Small intestine (tissue), 7 donors: ENCODE measurements at regions not wholly inside any gene's neighbourhood (a gene's known extent, or its start where the extent isn't known, plus 50 kb on each side); places are given as distances from the start of the nearest gene placed in this dataset.

Experiments
- DNase-seq, 2 donors: peaks; one replicate each; pipeline versions ENCODE4 v3.0.0 to v3.0.0-alpha.2; 2013
- FAIRE-seq: peaks from 2 replicates; lab custom pipeline; 2012; peaks lifted over from hg19 to GRCh38; lab: Jason Lieb, UNC
- H3K27ac ChIP-seq, 3 donors: one replicate each; pipeline ENCODE4 v1.5.1; 2013; ENCODE audit warnings: low read length in 2 of 3, mild to moderate bottlenecking in 2 of 3, control low read depth in 1 of 3, inconsistent platforms in 1 of 3, low read depth in 1 of 3, moderate library complexity in 1 of 3
- H3K27me3 ChIP-seq, 3 donors: one replicate each; pipeline ENCODE4 v1.6.1; 2013; ENCODE audit warnings: low read length in 3 of 3, inconsistent platforms in 1 of 3; ENCODE audit not compliant: control insufficient read depth in 3 of 3, insufficient read depth in 3 of 3
- H3K36me3 ChIP-seq, 3 donors: one replicate each; pipeline ENCODE4 v1.6.1; 2013; ENCODE audit warnings: low read length in 3 of 3, inconsistent platforms in 1 of 3, low read depth in 1 of 3, mild to moderate bottlenecking in 1 of 3, moderate library complexity in 1 of 3; ENCODE audit not compliant: control insufficient read depth in 3 of 3, insufficient read depth in 2 of 3
- H3K4me1 ChIP-seq, 3 donors: one replicate each; pipeline ENCODE4 v1.6.1; 2013; ENCODE audit warnings: low read length in 2 of 3, inconsistent platforms in 1 of 3, low read depth in 1 of 3, mild to moderate bottlenecking in 1 of 3, moderate library complexity in 1 of 3; ENCODE audit not compliant: control insufficient read depth in 3 of 3, insufficient read depth in 2 of 3
- H3K4me3 ChIP-seq, 3 donors: one replicate each; pipeline ENCODE4 v1.5.1; 2013; ENCODE audit warnings: low read length in 3 of 3, control low read depth in 1 of 3, inconsistent platforms in 1 of 3, low read depth in 1 of 3, mild to moderate bottlenecking in 1 of 3, moderate library complexity in 1 of 3
- H3K9me3 ChIP-seq, 2 donors: one replicate each; pipeline ENCODE4 v1.6.1; 2013; ENCODE audit warnings: low read depth in 1 of 2, low read length in 1 of 2; ENCODE audit not compliant: control insufficient read depth in 2 of 2, insufficient read depth in 1 of 2
- WGBS, 3 donors: extraction: QIAGEN DNeasy Blood & Tissue Kit; methylation state at CpG; one replicate each; pipeline ENCODE4 v1.1.7; 2013; 5-methylcytosine and 5-hydroxymethylcytosine counted together
- donor health status: healthy with polysubstance abuse.
- donor health status: control.
- donor health status: control.
- donor health status: Bipolar disorder and iron deficiency.
- donor health status: healthy.

- H3K27me3 ChIP-seq, result no peaks in the 10 kb centered on the region
- no peak overlapping the region for H3K4me3 ChIP-seq
- FAIRE-seq, result no peak
- no peaks in the 10 kb centered on the region for H3K36me3 ChIP-seq
- no peak overlapping the region for H3K27ac ChIP-seq
- peaks cover 0 to 3% of the 10 kb centered on the region in 2 donors for H3K9me3 ChIP-seq
- no peaks in the 10 kb centered on the region for H3K4me1 ChIP-seq
- 47 to 58% (median 49%) methylated on average over 2 of the region's 2 CpGs for WGBS, 3 donors
- DNase-seq, result no peak
Observed at GRCh38 chr14:85088192-85088591, 441.8 kb upstream of the FLRT2 start.

GRCh38 chr14:85090681-85091080 is 439.3 kb upstream of the FLRT2 start:
- FAIRE-seq (no peak), DNase-seq (no peak)
- Histone ChIP-seq H3K27ac (no peak overlapping the region), H3K4me1 (no peaks in the 10 kb centered on the region), H3K4me3 (no peak overlapping the region), H3K36me3 (no peaks in the 10 kb centered on the region), H3K27me3 (no peaks in the 10 kb centered on the region), H3K9me3 (peaks cover 0 to 1% of the 10 kb centered on the region in 2 donors)
- WGBS, 3 donors, result 46 to 75% (median 58%) methylated on average over 2 of the region's 2 CpGs

GRCh38 chr14:85093631-85094330 is 436.2 kb upstream of the FLRT2 start:
- 74 to 80% (median 76%) methylated on average over 5 of the region's 5 CpGs for WGBS, 3 donors
- no peaks in the 10 kb centered on the region for H3K4me1 ChIP-seq
- no peak overlapping the region for H3K27ac ChIP-seq
- no peak overlapping the region for H3K4me3 ChIP-seq
- no peaks in the 10 kb centered on the region for H3K36me3 ChIP-seq
- FAIRE-seq (no peak), DNase-seq (no peak)
- no peaks in the 10 kb centered on the region for H3K27me3 ChIP-seq
- peaks cover 0 to 1% of the 10 kb centered on the region in 2 donors for H3K9me3 ChIP-seq

- H3K36me3 ChIP-seq, result no peaks in the 10 kb centered on the region
Observed at GRCh38 chr14:85102591-85102990, 427.4 kb upstream of the FLRT2 start.

GRCh38 chr14:85106506-85106905 is 423.4 kb upstream of the FLRT2 start:
- Histone ChIP-seq H3K9me3 (peaks cover 1 to 2% of the 10 kb centered on the region in 2 donors), H3K4me1 (no peaks in the 10 kb centered on the region), H3K27ac (no peak overlapping the region), H3K27me3 (no peaks in the 10 kb centered on the region), H3K36me3 (no peaks in the 10 kb centered on the region), H3K4me3 (no peak overlapping the region)
- 83 to 86% (median 86%) methylated on average over 2 of the region's 2 CpGs for WGBS, 3 donors
- FAIRE-seq (no peak), DNase-seq (no peak)

More at GRCh38 chr14:85102591-85102990, 427.4 kb upstream of the FLRT2 start:
- no peak overlapping the region for H3K27ac ChIP-seq
- H3K9me3 ChIP-seq, result peaks cover 0 to 2% of the 10 kb centered on the region in 2 donors
- no peaks in the 10 kb centered on the region for H3K27me3 ChIP-seq
- H3K4me3 ChIP-seq, result no peak overlapping the region
- no peak for DNase-seq
- H3K4me1 ChIP-seq, result no peaks in the 10 kb centered on the region
- peak; percentile 26 for FAIRE-seq
- WGBS, 3 donors, result 36 to 68% (median 37%) methylated on average over 1 of the region's 1 CpG

- WGBS, 3 donors, result 69 to 85% (median 82%) methylated on average over 2 of the region's 2 CpGs
- H3K4me3 ChIP-seq, result no peak overlapping the region
- H3K27me3 ChIP-seq, result no peaks in the 10 kb centered on the region
- no peaks in the 10 kb centered on the region for H3K36me3 ChIP-seq
- FAIRE-seq, result no peak
- peaks cover 0 to 14% of the 10 kb centered on the region in 2 donors for H3K9me3 ChIP-seq
- DNase-seq, result no peak
- no peaks in the 10 kb centered on the region for H3K4me1 ChIP-seq
- no peak overlapping the region for H3K27ac ChIP-seq
Observed at GRCh38 chr14:85112762-85113161, 417.2 kb upstream of the FLRT2 start.

GRCh38 chr14:85115921-85116320 is 414.0 kb upstream of the FLRT2 start:
- H3K4me1 ChIP-seq, result no peaks in the 10 kb centered on the region
- H3K27ac ChIP-seq, result no peak overlapping the region
- H3K36me3 ChIP-seq, result no peaks in the 10 kb centered on the region
- WGBS, 3 donors, result 12 to 32% (median 13%) methylated on average over 1 of the region's 1 CpG
- no peak overlapping the region for H3K4me3 ChIP-seq
- H3K27me3 ChIP-seq, result no peaks in the 10 kb centered on the region
- DNase-seq (no peak), FAIRE-seq (no peak)
- peaks cover 0 to 14% of the 10 kb centered on the region in 2 donors for H3K9me3 ChIP-seq

- Histone ChIP-seq H3K27ac (no peak overlapping the region), H3K27me3 (no peaks in the 10 kb centered on the region), H3K9me3 (no peaks in the 10 kb centered on the region), H3K4me1 (no peaks in the 10 kb centered on the region), H3K36me3 (no peaks in the 10 kb centered on the region), H3K4me3 (no peak overlapping the region)
- peak in 1 of 2 donors; percentile 35 for DNase-seq
- FAIRE-seq, result no peak
- 31 to 44% (median 35%) methylated on average over 5 of the region's 5 CpGs for WGBS, 3 donors
Observed at GRCh38 chr14:85118274-85118673, 411.7 kb upstream of the FLRT2 start.

GRCh38 chr14:85122690-85123089 is 407.3 kb upstream of the FLRT2 start:
- H3K27me3 ChIP-seq, result no peaks in the 10 kb centered on the region
- FAIRE-seq, result no peak
- no peaks in the 10 kb centered on the region for H3K36me3 ChIP-seq
- no peak overlapping the region for H3K4me3 ChIP-seq
- peaks cover 0 to 1% of the 10 kb centered on the region in 2 donors for H3K9me3 ChIP-seq
- no peak for DNase-seq
- no peaks in the 10 kb centered on the region for H3K4me1 ChIP-seq
- H3K27ac ChIP-seq, result no peak overlapping the region
